Activated T-cell treated with anti-CD3 and anti-CD28 coated beads, Interleukin-2, amount 50 U/mL, for 1 hour (primary cell): ENCODE measurements at regions not wholly inside any gene's neighbourhood (a gene's known extent, or its start where the extent isn't known, plus 50 kb on each side); places are given as distances from the start of the nearest gene placed in this dataset.

ENCODE experiments used
- DNase-seq: peaks from one replicate; pipeline ENCODE4 v3.0.0-alpha.2; 2020

- DNase-seq, result peak; percentile 14
Measured at GRCh38 chr11:69380921-69381581, 87.1 kb downstream of the MYEOV start.

GRCh38 chr11:69381681-69382130 lies 87.8 kb downstream of the MYEOV start:
- peak; percentile 13 for DNase-seq

- DNase-seq, result peak; percentile 23
Measured at GRCh38 chr11:69382131-69383128, 88.5 kb downstream of the MYEOV start.

GRCh38 chr11:69383372-69384250 lies 89.7 kb downstream of the MYEOV start:
- no peak for DNase-seq

- DNase-seq, result no peak
Measured at GRCh38 chr11:69384251-69385143, 90.5 kb downstream of the MYEOV start.

- no peak for DNase-seq
Measured at GRCh38 chr11:69385144-69385820, 91.3 kb downstream of the MYEOV start.

GRCh38 chr11:69385832-69386427 lies 92.0 kb downstream of the MYEOV start:
- DNase-seq, result peak; percentile 5

- peak; percentile 4 for DNase-seq
Measured at GRCh38 chr11:69386594-69387408, 92.8 kb downstream of the MYEOV start.

- DNase-seq, result no peak
Measured at GRCh38 chr11:69387409-69387885, 93.5 kb downstream of the MYEOV start.

GRCh38 chr11:69388210-69388609 lies 93.3 kb upstream of the LINC01488 start:
- DNase-seq, result no peak

- no peak for DNase-seq
Measured at GRCh38 chr11:69388661-69389060, 92.8 kb upstream of the LINC01488 start.

- DNase-seq, result no peak
Measured at GRCh38 chr11:69390561-69390960, 90.9 kb upstream of the LINC01488 start.

GRCh38 chr11:69391192-69392103 lies 90.0 kb upstream of the LINC01488 start:
- DNase-seq, result no peak

GRCh38 chr11:69392104-69392653 lies 89.3 kb upstream of the LINC01488 start:
- no peak for DNase-seq

GRCh38 chr11:69393178-69393832 lies 88.2 kb upstream of the LINC01488 start:
- DNase-seq, result no peak

GRCh38 chr11:69393865-69394233 lies 87.6 kb upstream of the LINC01488 start:
- no peak for DNase-seq

- DNase-seq, result no peak
Measured at GRCh38 chr11:69394234-69394868, 87.1 kb upstream of the LINC01488 start.
